Heart left ventricle (tissue), 16 donors: ENCODE measurements at regions not wholly inside any gene's neighbourhood (a gene's known extent, or its start where the extent isn't known, plus 50 kb on each side); places are given as distances from the start of the nearest gene placed in this dataset.

Experiments
- ATAC-seq, 4 donors: fragments of 200-7000 bp; cut with Tn5 transposase; one replicate each; pipeline ENCODE4 v1.9.1; 2020 to 2022; ENCODE audit warnings: moderate library complexity in 4 of 4, mild to moderate bottlenecking in 3 of 4, moderate number of reproducible peaks in 1 of 4
- DNase-seq, 5 donors: peaks; one replicate each; pipeline ENCODE4 v3.0.0-alpha.2; 2020
- H3K27ac ChIP-seq, 12 donors: fragments of 200-600 bp; sonication (generic) in 4 of 12; one replicate each; pipeline versions ENCODE4 v1.5.0 to v1.8.0; 2016 to 2022; ENCODE audit warnings: mild to moderate bottlenecking in 2 of 12
- H3K27me3 ChIP-seq, 9 donors: fragments of 200-600 bp; sonication (generic) in 2 of 9; one replicate each; pipeline versions ENCODE4 v1.5.1 to v1.8.0; 2016 to 2022; ENCODE audit warnings: mild to moderate bottlenecking in 3 of 9
- H3K36me3 ChIP-seq, 9 donors: fragments of 200-600 bp; sonication (generic) in 2 of 9; one replicate each; pipeline versions ENCODE4 v1.5.0 to v1.8.0; 2018 to 2022; ENCODE audit warnings: mild to moderate bottlenecking in 2 of 9
- H3K4me1 ChIP-seq, 12 donors: fragments of 200-600 bp; sonication (generic) in 4 of 12; one replicate each; pipeline versions ENCODE4 v1.5.0 to v1.8.0; 2016 to 2022; ENCODE audit warnings: mild to moderate bottlenecking in 3 of 12
- H3K4me3 ChIP-seq, 12 donors: fragments of 200-600 bp; sonication (generic) in 4 of 12; one replicate each; pipeline versions ENCODE4 v1.5.0 to v1.8.0; 2017 to 2022; ENCODE audit warnings: mild to moderate bottlenecking in 9 of 12, moderate library complexity in 4 of 12
- H3K9me3 ChIP-seq, 12 donors: fragments of 200-600 bp; sonication (generic) in 4 of 12; one replicate each; pipeline versions ENCODE4 v1.5.0 to v1.8.0; 2016 to 2022; ENCODE audit warnings: mild to moderate bottlenecking in 1 of 12
- POLR2A ChIP-seq, 2 donors: fragments of 450-650 bp; IDR thresholded peaks; one replicate each; pipeline ENCODE4 v1.6.1; 2017; ENCODE audit warnings: antibody characterized with exemption in 2 of 2, mild to moderate bottlenecking in 2 of 2, moderate library complexity in 2 of 2
- WGBS, 4 donors: extraction: QIAGEN DNeasy Blood & Tissue Kit in 2 of 4; methylation state at CpG; one replicate each; pipeline versions ENCODE4 v1.1.5 to v1.1.7; 2013 to 2018; 5-methylcytosine and 5-hydroxymethylcytosine counted together
- intact Hi-C, 10 donors: fragments of 100-400 bp; cut with DNase I; formaldehyde crosslinking; loops; one replicate each; pipeline versions ENCODE4 v1.11.1 to v1.14.2; 2022
- TF ChIP-seq, protein P1 (sequence below), 12 donors: fragments of 200-600 bp; sonication (generic) in 4 of 12; IDR thresholded peaks; one replicate each; pipeline versions ENCODE4 v1.5.0 to v1.8.0; 2018 to 2022; ENCODE audit warnings: antibody characterized with exemption in 12 of 12, mild to moderate bottlenecking in 5 of 12
- donor health status: ischemic (EF 13 %, LVEDD 7.1; RV severe dilation, severe dysfunction).
- donor health status: healthy with polysubstance abuse.
- donor health status: DM: no; HTN: yes; CAD: no.
- donor health status: DM: no; HTN: no; CAD: no.
- donor health status: ischemic (EF 25% LVEDD 6.9; RV normal size, moderate dysfunction).
- donor health status: ischemic (EF 25% LVEDD 5.7; RV mildly dilated, moderate dysfunction).
- donor health status: healthy.
- donor health status: DM: yes; HTN: yes; CAD: no.
- donor health status: ischemic (EF 35%, LVEDD 5.7; RV mildly dilated, moderate dysfunction).
- donor health status: nonischemic (EF 11% LVEDD 7.7; RV severe dilation, severe dysfunction).
- donor health status: DM: yes; HTN: yes; CAD: no.
- donor health status: PGD.
- donor health status: ischemic (EF 29% LVEDD 5.4; RV normal size, mild dysfunction).
- donor health status: nonischemic (EF 23%, LVEDD 6.1; RV moderate dilation, normal function).

GRCh38 chr4:44098973-44099372, 349.6 kb downstream of the KCTD8 start:
- H3K4me1 ChIP-seq: no peaks in the 10 kb centered on the region
- ATAC-seq (no peak), DNase-seq (no peak)
- TF ChIP-seq, protein P1, sequence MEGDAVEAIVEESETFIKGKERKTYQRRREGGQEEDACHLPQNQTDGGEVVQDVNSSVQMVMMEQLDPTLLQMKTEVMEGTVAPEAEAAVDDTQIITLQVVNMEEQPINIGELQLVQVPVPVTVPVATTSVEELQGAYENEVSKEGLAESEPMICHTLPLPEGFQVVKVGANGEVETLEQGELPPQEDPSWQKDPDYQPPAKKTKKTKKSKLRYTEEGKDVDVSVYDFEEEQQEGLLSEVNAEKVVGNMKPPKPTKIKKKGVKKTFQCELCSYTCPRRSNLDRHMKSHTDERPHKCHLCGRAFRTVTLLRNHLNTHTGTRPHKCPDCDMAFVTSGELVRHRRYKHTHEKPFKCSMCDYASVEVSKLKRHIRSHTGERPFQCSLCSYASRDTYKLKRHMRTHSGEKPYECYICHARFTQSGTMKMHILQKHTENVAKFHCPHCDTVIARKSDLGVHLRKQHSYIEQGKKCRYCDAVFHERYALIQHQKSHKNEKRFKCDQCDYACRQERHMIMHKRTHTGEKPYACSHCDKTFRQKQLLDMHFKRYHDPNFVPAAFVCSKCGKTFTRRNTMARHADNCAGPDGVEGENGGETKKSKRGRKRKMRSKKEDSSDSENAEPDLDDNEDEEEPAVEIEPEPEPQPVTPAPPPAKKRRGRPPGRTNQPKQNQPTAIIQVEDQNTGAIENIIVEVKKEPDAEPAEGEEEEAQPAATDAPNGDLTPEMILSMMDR (IDR thresholded peaks at IDR 0.05): no peak
- TF ChIP-seq POLR2A (IDR thresholded peaks at IDR 0.05): no peak
- H3K9me3 ChIP-seq: peaks cover 0 to 13% (median 0%) of the 10 kb centered on the region in 12 donors
- intact Hi-C loops: no loop called here
- no peak overlapping the region for H3K4me3 ChIP-seq
- no peak overlapping the region for H3K27ac ChIP-seq
- 74 to 78% (median 76%) methylated on average over 7 of the region's 7 CpGs for WGBS, 4 donors
- no peaks in the 10 kb centered on the region for H3K36me3 ChIP-seq
- H3K27me3 ChIP-seq: no peaks in the 10 kb centered on the region

DNA sequence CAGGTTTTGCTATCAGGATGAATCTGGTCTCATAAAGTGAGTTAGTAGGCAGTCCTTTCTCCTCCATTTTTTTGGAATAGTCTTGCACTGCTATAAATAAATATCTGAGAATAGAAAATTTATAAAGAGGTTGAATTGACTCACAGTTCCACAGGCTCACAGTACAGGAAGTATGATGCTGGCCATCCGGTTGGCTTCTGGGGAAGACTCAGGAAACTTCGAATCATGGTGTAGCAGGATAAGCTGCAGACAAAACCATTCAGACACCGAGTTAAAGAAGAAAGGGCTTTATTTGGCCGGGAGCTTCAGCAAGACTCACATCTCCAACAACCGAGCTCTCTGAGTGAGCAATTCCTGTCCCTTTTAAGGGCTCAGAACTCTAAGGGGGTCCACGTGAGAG, 348.2 kb downstream of the KCTD8 start:
- Histone ChIP-seq H3K36me3 (no peaks in the 10 kb centered on the region), H3K27me3 (no peaks in the 10 kb centered on the region), H3K9me3 (peaks cover 0 to 13% (median 0%) of the 10 kb centered on the region in 12 donors), H3K4me1 (no peaks in the 10 kb centered on the region), H3K27ac (no peak overlapping the region), H3K4me3 (no peak overlapping the region)
- DNase-seq (no peak), ATAC-seq (no peak)
- intact Hi-C loops: no loop called here
- TF ChIP-seq POLR2A (IDR thresholded peaks at IDR 0.05): no peak
- TF ChIP-seq, protein P1 (IDR thresholded peaks at IDR 0.05): no peak
- WGBS, 4 donors: 69 to 74% (median 70%) methylated on average over 6 of the region's 6 CpGs

DNA sequence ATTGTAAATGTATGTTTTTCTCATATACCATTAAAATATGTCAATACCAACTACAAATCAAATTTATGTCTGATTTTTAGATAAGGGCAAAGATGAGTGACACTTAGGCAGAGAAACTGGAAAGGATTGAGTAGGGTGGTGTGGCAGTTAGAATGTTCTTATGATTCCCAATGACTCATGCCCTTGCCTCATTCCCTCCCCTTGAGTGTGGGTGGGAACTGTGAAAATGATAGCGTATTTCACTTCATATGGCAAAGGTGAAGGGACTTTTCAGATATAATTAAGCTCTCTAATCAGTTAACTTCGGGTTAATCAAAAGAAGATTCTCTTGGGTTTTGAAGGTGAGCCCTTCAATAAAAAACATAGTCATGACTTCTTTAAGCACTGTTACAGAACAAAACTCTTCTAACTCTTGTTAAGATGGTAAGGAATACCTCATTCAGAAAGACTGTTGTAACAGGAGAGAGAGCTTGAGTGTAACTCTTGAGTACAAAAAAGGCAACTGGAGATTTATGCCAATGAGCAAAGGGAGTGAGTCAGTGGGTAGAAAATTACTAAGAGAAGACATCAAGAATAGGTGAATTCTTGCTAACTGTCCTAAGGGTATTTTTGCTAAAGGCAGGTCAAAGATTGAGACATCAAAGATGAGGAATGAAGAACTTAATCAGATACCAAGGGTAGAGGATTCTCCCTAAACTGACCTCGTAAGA, 329.5 kb downstream of the KCTD8 start:
- DNase-seq: no peak
- Histone ChIP-seq H3K27me3 (no peaks in the 10 kb centered on the region), H3K36me3 (no peaks in the 10 kb centered on the region), H3K4me3 (no peak overlapping the region), H3K27ac (no peak overlapping the region), H3K9me3 (no peaks in the 10 kb centered on the region), H3K4me1 (no peaks in the 10 kb centered on the region)
- no peak for ATAC-seq
- TF ChIP-seq POLR2A (IDR thresholded peaks at IDR 0.05): no peak
- TF ChIP-seq, protein P1 (IDR thresholded peaks at IDR 0.05): no peak
- intact Hi-C loops: no loop called here
- 51 to 67% (median 56%) methylated on average over 3 of the region's 3 CpGs for WGBS, 4 donors

DNA sequence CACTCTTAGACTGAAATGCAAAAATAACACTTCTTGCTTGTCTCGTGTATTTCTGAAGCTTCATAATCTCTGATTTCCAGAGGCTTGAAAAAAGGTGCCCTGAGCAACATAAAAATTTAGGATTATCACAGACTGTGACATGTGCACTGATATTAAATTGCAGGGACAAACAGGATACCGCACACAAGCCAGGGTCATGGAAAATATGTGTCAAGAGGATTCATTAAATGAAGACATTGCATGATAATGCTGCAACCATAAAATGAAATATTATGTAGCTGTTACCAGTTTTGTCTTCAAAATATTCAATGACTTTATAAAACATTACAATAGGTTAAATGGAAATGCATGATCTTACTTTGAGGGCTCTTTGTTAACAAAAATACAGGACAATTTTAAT, 328.0 kb downstream of the KCTD8 start:
- no peak for ATAC-seq
- no peaks in the 10 kb centered on the region for H3K9me3 ChIP-seq
- no peaks in the 10 kb centered on the region for H3K36me3 ChIP-seq
- no peak for DNase-seq
- no peak overlapping the region for H3K27ac ChIP-seq
- 55 to 68% (median 61%) methylated on average over 2 of the region's 2 CpGs for WGBS, 4 donors
- no peak overlapping the region for H3K4me3 ChIP-seq
- intact Hi-C loops: no loop called here
- no peaks in the 10 kb centered on the region for H3K27me3 ChIP-seq
- TF ChIP-seq, protein P1 (IDR thresholded peaks at IDR 0.05): no peak
- TF ChIP-seq POLR2A (IDR thresholded peaks at IDR 0.05): no peak
- no peaks in the 10 kb centered on the region for H3K4me1 ChIP-seq
